SK-N-MC (cell line): ENCODE measurements at regions not wholly inside any gene's neighbourhood (a gene's known extent, or its start where the extent isn't known, plus 50 kb on each side); places are given as distances from the start of the nearest gene placed in this dataset.

Experiments
- EZH2 ChIP-seq: fragments of 200-600 bp; sonication (generic); IDR thresholded peaks from one replicate; pipeline ENCODE4 v1.6.1; 2017; ENCODE audit warnings: antibody characterized with exemption
- FOXP2 ChIP-seq: optimal IDR thresholded peaks from 2 replicates; pipeline ENCODE3; 2011; ENCODE audit warnings: mild to moderate bottlenecking, moderate library complexity; ENCODE audit not compliant: insufficient read depth; ENCODE audit errors: extremely low read length, control extremely low read depth
- POLR2AphosphoS5 ChIP-seq: IDR thresholded peaks from 2 replicates; pipeline ENCODE4 v1.6.1; 2012; ENCODE audit warnings: mild to moderate bottlenecking, low read depth, low read length, borderline replicate concordance

DNA sequence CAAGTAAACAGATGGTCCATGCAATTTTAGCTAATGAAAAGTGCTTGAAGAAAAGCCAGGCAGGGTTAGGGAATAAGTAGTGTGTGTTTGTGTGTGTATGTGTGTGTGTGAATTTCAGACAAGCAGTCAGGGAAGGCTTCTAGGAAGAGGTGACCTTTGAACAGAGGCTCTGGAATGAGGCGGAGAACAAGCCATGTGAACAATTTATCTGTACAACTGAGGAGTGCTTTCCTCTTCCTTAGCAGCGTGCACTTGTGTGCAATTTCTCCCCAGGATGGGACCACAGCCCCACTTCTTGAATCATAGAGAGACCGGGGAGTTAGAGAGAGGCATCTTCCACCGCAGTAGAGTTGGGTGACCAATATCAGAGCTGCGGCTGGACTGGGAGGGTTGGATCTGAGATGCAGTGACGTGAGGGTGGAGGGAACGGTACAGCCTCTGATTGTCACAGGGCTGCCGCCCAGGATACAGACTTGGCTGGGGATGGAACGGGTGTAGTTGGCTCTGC is 69.2 kb upstream of the FAM171A1 start:
- TF ChIP-seq POLR2AphosphoS5 (no peak), EZH2 (no peak), FOXP2 (no peak)
